ENCODE measurements at regions not wholly inside any gene's neighbourhood (a gene's known extent, or its start where the extent isn't known, plus 50 kb on each side); places are given as distances from the start of the nearest gene placed in this dataset.

DNA sequence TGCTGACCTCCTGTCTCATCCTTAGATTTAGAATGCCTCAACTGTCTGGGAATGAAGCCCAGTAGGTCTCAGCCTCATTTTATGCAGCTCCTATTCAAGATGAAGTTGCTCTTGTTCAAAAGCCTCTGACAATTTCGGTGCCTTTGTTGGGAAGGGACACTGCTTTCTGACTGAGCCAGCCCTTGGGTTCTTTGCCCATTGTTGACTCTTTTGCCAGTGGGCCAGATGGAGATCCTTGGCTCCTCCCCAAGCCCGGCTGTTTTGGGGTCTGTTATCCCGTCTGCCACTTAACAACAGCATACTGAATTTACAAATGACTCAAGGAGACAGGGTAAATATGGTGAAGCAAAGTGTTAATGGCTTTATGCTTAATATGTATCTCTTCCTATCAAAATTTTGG lies 58.3 kb upstream of the PRKX start:
- H3K4ac ChIP-seq (ENCODE audit: low read depth, low read length) = no peak overlapping the region
- H3K4me1 ChIP-seq (ENCODE audit: control insufficient read depth, insufficient read depth, low read length) = no peaks in the 10 kb centered on the region
- TF ChIP-seq, protein P1, sequence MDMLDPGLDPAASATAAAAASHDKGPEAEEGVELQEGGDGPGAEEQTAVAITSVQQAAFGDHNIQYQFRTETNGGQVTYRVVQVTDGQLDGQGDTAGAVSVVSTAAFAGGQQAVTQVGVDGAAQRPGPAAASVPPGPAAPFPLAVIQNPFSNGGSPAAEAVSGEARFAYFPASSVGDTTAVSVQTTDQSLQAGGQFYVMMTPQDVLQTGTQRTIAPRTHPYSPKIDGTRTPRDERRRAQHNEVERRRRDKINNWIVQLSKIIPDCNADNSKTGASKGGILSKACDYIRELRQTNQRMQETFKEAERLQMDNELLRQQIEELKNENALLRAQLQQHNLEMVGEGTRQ (IDR thresholded peaks at IDR 0.05; ENCODE audit: low read depth, low read length) = no peak
- TF ChIP-seq NFE2L2 (IDR thresholded peaks at IDR 0.05; ENCODE audit: low read depth, low read length) (no peak), MXI1 (IDR thresholded peaks at IDR 0.05; ENCODE audit: borderline replicate concordance, low read depth, low read length) (no peak), POLR2A (IDR thresholded peaks at IDR 0.05; ENCODE audit: low read depth, low read length) (no peak), CEBPB (IDR thresholded peaks at IDR 0.05; ENCODE audit: low read depth, low read length) (no peak), RCOR1 (IDR thresholded peaks at IDR 0.05; ENCODE audit: insufficient replicate concordance, low read length) (no peak), SMC3 (IDR thresholded peaks at IDR 0.05; ENCODE audit: low read depth, low read length) (no peak), BHLHE40 (IDR thresholded peaks at IDR 0.05; ENCODE audit: low read depth, low read length) (no peak)
- no peak overlapping the region for H2BK15ac ChIP-seq (ENCODE audit: low read depth, low read length)
- dilution Hi-C loops (cut with HindIII; ENCODE audit: low sequenced_read_pairs, unreplicated experiment) (no loop called here), in situ Hi-C loops (cut with MboI; ENCODE audit: low sequenced_read_pairs) (no loop called here), intact Hi-C loops (cut with micrococcal nuclease) (no loop called here)
- H2AFZ ChIP-seq (replicated peaks; ENCODE audit: low read length, poor library complexity) = no peak overlapping the region
- H4K20me1 ChIP-seq (ENCODE audit: insufficient read depth, low read length) = no peaks in the 10 kb centered on the region
- no peak overlapping the region for H3K23ac ChIP-seq (ENCODE audit: low read depth, low read length)
- no TSS peak for BruUV-seq (replicated peaks)
- no peak overlapping the region for H3K4me2 ChIP-seq (ENCODE audit: low read depth, low read length)
- DNase-seq (no peak), ATAC-seq (ENCODE audit: low read depth) (no peak)
- H3K79me1 ChIP-seq (ENCODE audit: low read depth in 1 of 2, low read length in 2 of 2) = no peaks in the 10 kb centered on the region
- no peaks in the 10 kb centered on the region for H3K36me3 ChIP-seq (ENCODE audit: control insufficient read depth, insufficient read depth, low read length)
- no peak overlapping the region for H3K27ac ChIP-seq (ENCODE audit: insufficient read depth, low read length)
- no peak overlapping the region for H3K56ac ChIP-seq (ENCODE audit: extremely low read depth, insufficient read depth, low read length)
- no peak overlapping the region for H3K9ac ChIP-seq (ENCODE audit: low read depth, low read length)
- no peak overlapping the region for H4K5ac ChIP-seq (ENCODE audit: low read depth, low read length)
- WGBS, 2 experiments (ENCODE audit: extremely low coverage in 2 of 2, insufficient read length in 1 of 2) = no CpG with 5 or more reads among the region's 3 CpGs
- no peak overlapping the region for H2BK20ac ChIP-seq (ENCODE audit: low read depth, low read length)
- no peak overlapping the region for H3K14ac ChIP-seq (replicated peaks; ENCODE audit: low read depth, low read length)
- H2BK120ac ChIP-seq (ENCODE audit: low read depth, low read length) = no peak overlapping the region
- H4K91ac ChIP-seq (ENCODE audit: insufficient read depth, low read depth, low read length) = no peak overlapping the region
- H3K18ac ChIP-seq (ENCODE audit: low read depth, low read length) = no peak overlapping the region
- H3K9me3 ChIP-seq (ENCODE audit: control insufficient read depth, insufficient read depth, low read length) = no peaks in the 10 kb centered on the region
- ChIA-PET CTCF (no interaction called here), POLR2A (ENCODE audit: unreplicated experiment) (no interaction called here)
- no peaks in the 10 kb centered on the region for H3K27me3 ChIP-seq (ENCODE audit: control insufficient read depth, insufficient read depth, low read length)
- no peaks in the 10 kb centered on the region for H3K9me1 ChIP-seq (ENCODE audit: insufficient read depth, low read length)
- H3K4me3 ChIP-seq (ENCODE audit: insufficient read depth, low read depth, low read length) = no peak overlapping the region
- no peak overlapping the region for H2AK5ac ChIP-seq (ENCODE audit: low read depth, low read length)
- H2BK5ac ChIP-seq (ENCODE audit: low read depth, low read length, poor library complexity, severe bottlenecking) = no peak overlapping the region
- no peak overlapping the region for H2AK9ac ChIP-seq (replicated peaks; ENCODE audit: low read depth, low read length, poor library complexity)
- H4K8ac ChIP-seq (ENCODE audit: low read depth in 2 of 2, low read length in 2 of 2) = no peak overlapping the region

All from IMR-90 (cell line).